Keratinocyte (primary cell): ENCODE measurements at regions not wholly inside any gene's neighbourhood (a gene's known extent, or its start where the extent isn't known, plus 50 kb on each side); places are given as distances from the start of the nearest gene placed in this dataset.

Experiments used
- EZH2 ChIP-seq: IDR thresholded peaks from one replicate; pipeline ENCODE4 v1.6.1; 2012; ENCODE audit warnings: inconsistent platforms, mild to moderate bottlenecking, low read length, moderate library complexity
- TF ChIP-seq, protein P1 (sequence below), 3 experiments: IDR thresholded peaks in 1 of 3; conservative IDR thresholded peaks in 1 of 3; optimal IDR thresholded peaks in 1 of 3; 2 replicates in 2 of 3; 3 replicates in 1 of 3; pipeline versions ENCODE3 to v1.5.1; 2011; ENCODE audit warnings: low read length in 3 of 3, mild to moderate bottlenecking in 3 of 3, moderate library complexity in 2 of 3, control low read depth in 1 of 3, inconsistent platforms in 1 of 3; ENCODE audit not compliant: insufficient read depth in 2 of 3; ENCODE audit errors: extremely low read depth in 1 of 3

DNA sequence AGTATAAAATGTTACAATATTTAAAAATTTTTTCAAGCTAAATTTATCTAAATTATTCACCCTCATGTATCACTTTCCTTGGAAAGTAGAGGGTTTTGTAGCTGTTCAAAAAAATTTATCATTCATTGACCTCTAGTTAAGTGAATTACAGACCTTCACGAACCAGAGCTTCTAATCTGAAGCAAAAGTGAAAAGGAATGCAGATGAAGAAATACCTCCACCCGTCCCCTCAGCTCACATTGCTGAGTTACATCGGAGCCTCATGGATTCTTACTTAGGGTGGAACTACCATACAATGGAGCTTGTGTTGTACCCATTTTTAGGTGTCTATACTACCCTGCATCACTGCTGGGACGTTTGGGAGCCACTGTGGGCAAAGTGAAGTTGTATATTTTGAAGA is 146.2 kb upstream of the NEDD9 start:
- TF ChIP-seq, protein P1, sequence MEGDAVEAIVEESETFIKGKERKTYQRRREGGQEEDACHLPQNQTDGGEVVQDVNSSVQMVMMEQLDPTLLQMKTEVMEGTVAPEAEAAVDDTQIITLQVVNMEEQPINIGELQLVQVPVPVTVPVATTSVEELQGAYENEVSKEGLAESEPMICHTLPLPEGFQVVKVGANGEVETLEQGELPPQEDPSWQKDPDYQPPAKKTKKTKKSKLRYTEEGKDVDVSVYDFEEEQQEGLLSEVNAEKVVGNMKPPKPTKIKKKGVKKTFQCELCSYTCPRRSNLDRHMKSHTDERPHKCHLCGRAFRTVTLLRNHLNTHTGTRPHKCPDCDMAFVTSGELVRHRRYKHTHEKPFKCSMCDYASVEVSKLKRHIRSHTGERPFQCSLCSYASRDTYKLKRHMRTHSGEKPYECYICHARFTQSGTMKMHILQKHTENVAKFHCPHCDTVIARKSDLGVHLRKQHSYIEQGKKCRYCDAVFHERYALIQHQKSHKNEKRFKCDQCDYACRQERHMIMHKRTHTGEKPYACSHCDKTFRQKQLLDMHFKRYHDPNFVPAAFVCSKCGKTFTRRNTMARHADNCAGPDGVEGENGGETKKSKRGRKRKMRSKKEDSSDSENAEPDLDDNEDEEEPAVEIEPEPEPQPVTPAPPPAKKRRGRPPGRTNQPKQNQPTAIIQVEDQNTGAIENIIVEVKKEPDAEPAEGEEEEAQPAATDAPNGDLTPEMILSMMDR (optimal IDR thresholded peaks at IDR 0.05 in 1 of 3, IDR thresholded peaks at IDR 0.05 in 1 of 3, conservative IDR thresholded peaks at IDR 0.05 in 1 of 3; ENCODE audit: extremely low read depth in 1 of 3, insufficient read depth in 2 of 3, low read length in 3 of 3): no peak
- no peak for TF ChIP-seq EZH2
